ENCODE measurements at regions not wholly inside any gene's neighbourhood (a gene's known extent, or its start where the extent isn't known, plus 50 kb on each side); places are given as distances from the start of the nearest gene placed in this dataset.

- DNase-seq (ENCODE audit: low read depth, low spot score), result no peak
These were observed 153.7 kb upstream of the KCTD1 start for GRCh38 chr18:26702086-26702485.

DNA sequence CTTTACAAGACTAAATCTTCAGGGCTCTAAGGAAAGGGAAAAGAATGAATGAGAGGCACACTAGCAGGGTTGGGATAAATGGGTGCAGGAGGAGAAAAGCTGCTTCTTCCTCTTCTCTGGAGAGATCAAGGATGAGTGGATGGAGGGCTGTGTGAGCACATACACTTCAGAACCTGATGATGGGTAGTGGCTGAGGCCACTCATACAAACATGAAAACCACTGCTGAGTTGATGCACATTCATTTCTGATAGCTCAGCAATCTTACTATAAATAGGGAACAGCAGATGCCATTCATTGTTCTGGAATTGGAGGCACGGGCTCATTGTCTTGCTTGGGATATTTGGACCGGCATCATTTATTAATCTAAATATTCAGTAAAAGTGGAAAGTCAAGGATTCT is 152.4 kb upstream of the KCTD1 start:
- no peak for DNase-seq (ENCODE audit: low read depth, low spot score)

- DNase-seq (ENCODE audit: low read depth, low spot score), result no peak
These were observed 151.8 kb upstream of the KCTD1 start for GRCh38 chr18:26700201-26700600.

DNA sequence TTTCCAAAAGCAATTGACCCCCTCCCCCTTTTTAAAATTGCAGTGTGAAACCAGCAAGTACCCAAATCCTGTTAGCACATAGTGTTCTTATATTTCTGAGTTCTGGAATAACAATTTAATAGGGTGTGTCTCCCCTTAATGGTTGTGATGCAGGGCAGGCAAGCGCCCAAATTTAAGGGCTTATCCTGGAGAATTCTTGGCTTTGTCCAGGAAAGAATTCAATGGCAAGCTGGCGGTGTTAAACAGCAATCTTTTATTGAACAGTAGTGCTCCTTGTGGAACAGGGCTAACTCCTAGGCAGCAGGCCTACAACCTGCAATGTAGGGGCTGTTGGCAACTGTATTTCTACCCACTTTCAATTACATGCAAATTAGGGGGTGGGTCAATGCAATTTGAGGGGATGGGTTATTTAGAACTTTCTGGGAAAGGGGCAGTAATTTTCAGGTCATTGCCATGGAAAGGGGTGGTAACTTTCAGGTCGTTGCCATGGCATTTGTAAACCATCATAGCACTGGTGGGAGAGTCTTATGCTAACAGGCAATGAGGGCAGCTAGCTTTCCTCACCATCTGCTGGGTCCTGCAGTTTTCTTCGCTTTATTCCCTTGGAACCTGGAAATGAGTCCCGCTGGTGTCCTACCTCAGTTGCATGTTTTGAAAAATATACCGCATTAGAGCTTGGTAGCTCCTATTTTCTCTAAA is 149.0 kb upstream of the KCTD1 start:
- DNase-seq (ENCODE audit: low read depth, low spot score), result no peak

GRCh38 chr18:26696786-26697185 is 148.4 kb upstream of the KCTD1 start:
- no peak for DNase-seq (ENCODE audit: low read depth, low spot score)

DNA sequence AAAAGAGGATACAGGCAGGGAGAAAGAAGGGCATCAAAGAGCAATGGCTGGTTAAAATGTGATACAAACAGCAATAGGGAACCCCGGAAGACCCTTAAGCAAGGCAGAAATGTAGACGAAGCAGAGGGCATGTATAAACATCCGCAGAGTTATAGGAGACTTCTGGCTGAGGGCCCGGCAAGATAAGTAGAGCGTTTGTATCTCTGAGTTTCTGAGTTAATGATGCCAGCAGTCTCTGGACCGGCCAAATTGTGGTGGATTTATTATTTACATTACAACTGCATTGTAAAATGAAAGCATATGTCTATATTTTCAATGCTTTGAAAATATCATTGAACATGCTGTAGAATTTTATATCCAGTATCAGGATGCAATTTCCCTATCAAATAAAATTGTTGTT is 148.0 kb upstream of the KCTD1 start:
- no peak for DNase-seq (ENCODE audit: low read depth, low spot score)

DNA sequence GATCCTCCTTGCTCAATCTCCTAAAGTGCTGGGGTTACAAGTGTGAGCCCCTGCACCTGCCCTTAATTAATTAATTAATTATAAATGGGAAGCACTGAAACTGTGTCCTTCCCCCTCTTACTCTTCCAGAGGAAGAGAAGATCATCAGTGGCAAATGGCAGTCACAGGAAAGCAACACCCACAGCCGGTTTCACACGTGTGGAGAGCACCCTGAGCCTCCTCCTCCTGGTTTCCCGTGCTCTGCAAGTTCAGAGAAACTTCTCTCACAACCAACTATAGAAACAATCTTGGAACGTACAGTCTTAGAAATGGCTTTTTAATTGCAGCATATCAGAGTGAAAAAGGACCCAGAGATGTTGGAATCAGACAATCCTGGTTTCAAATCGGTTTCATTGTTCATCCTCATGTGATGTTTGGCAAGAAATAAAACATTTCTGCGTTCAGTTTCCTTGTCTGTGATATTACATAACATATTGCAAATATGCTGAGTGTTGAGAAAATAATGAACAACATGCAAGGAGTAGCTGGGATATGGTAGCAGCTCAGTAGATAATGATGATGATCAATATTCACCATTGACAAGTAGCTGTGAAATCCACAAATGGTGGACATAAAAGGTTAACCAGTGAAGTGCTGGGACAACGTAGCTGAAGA is 141.0 kb upstream of the KCTD1 start:
- DNase-seq (ENCODE audit: low read depth, low spot score), result no peak

DNA sequence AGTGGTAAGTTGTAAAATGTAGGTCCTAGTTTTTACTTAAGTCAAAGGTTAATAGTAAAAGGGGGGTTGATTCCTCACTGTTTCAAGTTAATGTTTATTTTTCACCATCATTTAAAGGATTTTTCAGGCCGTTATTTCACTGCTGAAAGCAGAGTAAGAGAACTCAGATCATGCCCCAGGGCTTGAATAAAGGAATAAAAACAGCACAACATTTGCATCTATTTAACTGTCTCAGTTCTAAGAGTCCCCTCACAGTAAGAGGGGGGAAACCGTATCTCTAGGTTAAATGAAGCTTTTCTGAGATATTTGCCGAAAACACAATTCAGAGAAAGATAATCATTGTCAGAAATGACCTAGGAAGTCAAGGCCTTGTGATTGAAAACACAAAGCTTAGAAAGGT is 138.2 kb upstream of the KCTD1 start:
- DNase-seq (ENCODE audit: low read depth, low spot score), result no peak

DNA sequence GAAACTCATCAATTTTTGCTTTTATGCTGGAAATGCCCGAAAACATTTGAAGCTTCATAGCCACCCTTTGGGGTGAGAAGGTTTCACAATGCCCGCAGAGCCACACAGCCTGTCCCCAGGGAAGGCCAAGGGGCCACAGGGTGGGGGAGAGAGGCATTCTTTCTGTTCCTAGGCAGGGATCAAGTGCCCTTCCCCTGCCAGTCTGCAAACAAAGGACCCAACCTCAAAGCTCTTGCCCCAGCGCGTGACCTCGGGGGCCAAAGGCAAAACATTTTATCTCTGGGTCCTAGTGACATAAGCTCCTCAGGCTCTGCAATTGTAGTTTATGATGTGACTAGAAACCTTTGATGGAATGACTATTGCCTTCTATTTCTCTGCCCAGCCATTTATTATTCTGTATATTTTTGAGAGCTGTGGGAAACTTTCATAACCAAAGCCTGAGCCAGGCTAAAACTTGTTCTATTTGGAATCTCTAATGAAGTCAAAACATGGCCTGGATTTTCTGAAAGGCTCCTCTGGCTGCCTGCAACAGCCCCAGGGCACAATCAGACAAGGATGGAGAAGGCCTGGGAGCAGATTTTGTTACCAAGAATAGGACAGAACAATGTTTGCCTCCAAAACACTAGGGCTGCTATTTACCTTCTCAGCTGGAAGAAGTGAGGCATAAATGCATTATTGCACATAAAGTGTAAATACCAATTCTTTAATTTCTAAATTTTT is 137.2 kb upstream of the KCTD1 start:
- DNase-seq (ENCODE audit: low read depth, low spot score), result no peak

DNA sequence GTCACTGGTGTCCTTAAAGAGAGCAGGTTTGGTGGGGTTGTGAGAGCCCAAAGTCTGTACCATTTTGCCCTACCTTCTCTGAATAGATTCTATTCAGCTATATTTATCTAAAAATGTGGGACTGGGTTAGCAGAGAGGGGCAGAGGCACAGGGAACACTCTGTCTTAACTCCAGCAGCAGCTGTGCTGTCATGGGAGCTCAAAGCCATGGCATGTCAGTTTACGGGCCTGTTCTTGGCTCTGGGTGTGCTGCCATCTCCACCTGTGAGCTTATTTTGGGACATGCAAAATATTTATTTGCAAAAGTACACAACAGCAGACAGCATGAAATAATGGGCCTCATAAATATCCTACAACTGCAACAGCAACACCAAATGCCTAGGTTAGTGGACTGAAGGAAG is 129.6 kb upstream of the KCTD1 start:
- no peak for DNase-seq (ENCODE audit: low read depth, low spot score)

GRCh38 chr18:26667046-26667445 is 118.7 kb upstream of the KCTD1 start:
- no peak for DNase-seq (ENCODE audit: low read depth, low spot score)

DNA sequence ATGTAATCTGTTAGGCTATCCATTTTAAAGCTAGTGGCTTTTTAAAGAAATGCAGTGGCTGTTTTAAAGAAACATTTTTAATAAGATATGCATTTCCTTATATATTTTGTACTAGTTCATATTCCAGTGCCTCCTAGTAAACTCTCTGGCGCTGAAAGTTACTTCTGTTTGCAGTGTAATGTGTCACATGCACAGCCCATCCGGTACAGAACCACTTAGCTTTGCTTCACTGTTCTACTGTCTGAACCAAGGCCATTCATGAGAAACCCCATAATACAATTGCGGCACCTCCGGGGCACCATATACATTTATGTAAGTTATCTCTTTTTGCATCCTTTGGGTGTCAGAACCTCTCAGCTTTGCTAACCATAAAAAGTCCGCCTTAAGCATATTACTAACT is 114.6 kb upstream of the KCTD1 start:
- DNase-seq (ENCODE audit: low read depth, low spot score), result no peak

- DNase-seq (ENCODE audit: low read depth, low spot score), result no peak
These were observed 109.6 kb upstream of the KCTD1 start for GRCh38 chr18:26657631-26658581.

DNA sequence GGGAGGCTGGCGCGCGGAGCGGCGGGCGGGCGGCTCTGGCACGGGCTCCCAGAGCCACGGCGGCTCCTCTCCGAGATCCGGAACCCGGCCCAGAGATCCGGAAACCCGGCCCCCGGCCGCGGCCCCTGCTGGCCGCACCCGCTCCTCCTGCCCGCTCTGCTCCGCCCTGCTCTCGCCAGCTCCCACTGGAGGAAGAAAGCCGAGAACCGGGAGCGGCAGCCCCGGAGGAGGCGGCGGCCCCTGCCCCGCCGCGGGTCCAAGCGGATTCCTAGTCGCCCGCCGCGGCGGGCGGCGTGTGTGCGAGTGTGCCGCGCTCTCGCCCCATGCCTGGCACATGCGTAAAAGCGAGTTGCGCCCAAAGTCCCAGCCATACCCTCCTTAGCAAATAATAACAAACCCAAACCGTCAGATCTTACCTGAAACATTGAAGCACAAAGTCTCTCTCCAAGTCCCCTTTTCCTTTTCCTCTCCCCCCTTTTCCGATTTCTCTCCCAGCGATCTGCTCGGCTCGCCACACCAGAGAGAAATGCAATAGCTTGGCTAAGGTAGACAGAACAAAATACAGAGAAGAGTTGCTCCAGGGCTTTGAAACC is 108.7 kb upstream of the KCTD1 start:
- no peak for DNase-seq (ENCODE audit: low read depth, low spot score)

DNA sequence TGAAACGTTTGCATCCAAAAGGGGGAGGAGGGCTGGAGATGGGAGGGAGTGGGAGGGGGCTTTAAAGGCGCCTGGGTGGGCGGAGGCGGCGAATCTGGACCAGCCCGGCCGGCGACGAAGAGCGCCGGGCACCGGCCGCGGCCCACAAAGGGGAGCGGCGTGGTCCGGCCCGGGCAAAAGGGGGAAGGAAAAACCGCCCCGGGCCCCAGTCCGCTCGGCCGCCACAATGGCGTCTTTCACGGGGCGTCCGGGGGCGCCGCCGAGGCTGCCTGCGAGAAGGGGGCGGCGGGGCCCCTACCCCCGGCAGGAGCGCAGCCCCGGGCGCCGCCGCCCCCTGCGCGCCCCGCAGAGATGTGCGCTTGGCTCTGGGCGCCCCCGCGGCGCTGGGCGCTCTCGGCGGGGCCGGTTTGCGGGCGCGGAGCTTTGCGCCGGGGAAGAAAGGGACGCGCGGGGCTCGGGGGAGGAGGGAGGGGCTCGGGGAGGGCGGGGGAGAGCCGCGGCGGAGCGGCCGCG is 108.1 kb upstream of the KCTD1 start:
- DNase-seq (ENCODE audit: low read depth, low spot score), result no peak

GRCh38 chr18:26655525-26656430 is 107.4 kb upstream of the KCTD1 start:
- DNase-seq (ENCODE audit: low read depth, low spot score), result no peak

GRCh38 chr18:26654616-26655524 is 106.5 kb upstream of the KCTD1 start:
- no peak for DNase-seq (ENCODE audit: low read depth, low spot score)

DNA sequence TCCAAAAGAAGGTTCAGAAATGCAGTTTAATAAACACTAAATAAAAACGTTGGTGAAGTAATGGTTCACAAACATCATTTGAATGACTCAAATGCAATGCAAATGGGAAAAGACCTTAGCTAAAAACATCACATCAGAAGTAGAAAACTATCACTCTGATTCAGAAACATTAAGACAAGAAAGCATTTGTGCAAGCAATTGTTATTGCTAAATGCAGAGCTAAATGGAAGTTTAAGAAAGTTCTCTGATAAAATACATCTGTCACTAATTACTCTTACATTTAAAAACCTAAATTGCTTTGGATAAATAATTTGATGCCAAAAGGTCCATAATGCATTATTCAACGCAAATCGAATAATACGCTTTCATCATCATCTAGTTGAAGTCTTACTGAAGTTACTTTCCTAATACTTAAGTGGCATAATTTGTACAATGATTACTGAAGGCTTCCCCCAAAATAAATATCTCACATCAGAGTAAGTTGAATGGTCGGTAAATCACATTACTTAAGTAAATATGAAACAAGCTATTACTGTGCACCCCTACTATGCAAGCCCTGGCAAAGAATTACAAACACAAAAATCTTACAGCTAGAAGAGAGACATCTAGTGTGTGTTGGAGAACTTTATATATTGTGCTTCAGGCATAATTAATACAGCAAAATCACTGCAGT is 105.7 kb upstream of the KCTD1 start:
- no peak for DNase-seq (ENCODE audit: low read depth, low spot score)

- DNase-seq (ENCODE audit: low read depth, low spot score), result no peak
These were observed 104.1 kb upstream of the KCTD1 start for GRCh38 chr18:26652501-26652900.

All from iPS DF 19.7 (cell line).